AG04449 (cell line): ENCODE measurements at regions not wholly inside any gene's neighbourhood (a gene's known extent, or its start where the extent isn't known, plus 50 kb on each side); places are given as distances from the start of the nearest gene placed in this dataset.

Experiments
- CTCF ChIA-PET: fragments of 350-600 bp; formaldehyde crosslinking; extraction: SDS; loops from one replicate; lab custom pipeline; 2021; ENCODE audit warnings: antibody characterized with exemption; lab: Yijun Ruan, JAX
- POLR2A ChIA-PET: fragments of 400-600, 350-600 bp; formaldehyde crosslinking; extraction: SDS; loops from one replicate; lab custom pipeline; 2020; ENCODE audit warnings: antibody characterized with exemption, inconsistent platforms; lab: Yijun Ruan, JAX
- DNase-seq: peaks from one replicate; pipeline ENCODE4 v3.0.0-alpha.2; 2010; ENCODE audit warnings: low read depth, low spot score
- H3K4me3 ChIP-seq: 2 replicates; pipeline ENCODE4 v1.5.1; 2011; ENCODE audit warnings: low read depth, mild to moderate bottlenecking, control low read depth, low read length
- CTCF ChIP-seq: IDR thresholded peaks from one replicate; pipeline ENCODE4 v1.5.1; 2011; ENCODE audit warnings: mild to moderate bottlenecking, moderate library complexity, low read length, control low read depth, inconsistent platforms; ENCODE audit not compliant: insufficient read depth; ENCODE audit errors: missing control alignments

GRCh38 chr6:147711476-147711875, 203.0 kb downstream of the SAMD5 start:
- POLR2A ChIA-PET = interaction anchor here (0.7 kb wide), 1 partner anchor 819 kb away, joined by 3 read pairs; no protein-coding TSS in a partner anchor
- no peak overlapping the region for H3K4me3 ChIP-seq
- CTCF ChIA-PET = no interaction called here
- DNase-seq = peak; percentile 46
- no peak for TF ChIP-seq CTCF

DNA sequence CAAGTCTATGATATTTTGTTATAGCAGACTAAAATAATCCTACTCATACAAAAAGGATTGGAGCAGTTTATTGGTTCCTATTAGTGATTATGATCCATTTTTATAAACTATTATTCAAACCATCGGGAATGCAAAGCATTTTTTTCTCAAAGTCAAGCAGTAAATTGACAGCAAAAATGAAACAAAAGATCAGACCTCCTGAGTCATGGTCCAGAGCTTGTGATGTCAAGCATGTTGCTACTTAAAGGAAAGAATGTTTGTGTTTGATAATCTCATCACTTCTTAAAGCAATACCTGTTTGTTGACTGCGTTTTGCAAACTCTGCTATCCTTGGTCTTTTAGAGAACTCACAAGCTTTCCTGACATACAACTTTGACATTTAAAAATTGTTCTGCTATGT, 204.4 kb downstream of the SAMD5 start:
- POLR2A ChIA-PET = no interaction called here
- no peak overlapping the region for H3K4me3 ChIP-seq
- CTCF ChIA-PET = no interaction called here
- no peak for TF ChIP-seq CTCF
- no peak for DNase-seq

GRCh38 chr6:147715035-147715434, 206.5 kb downstream of the SAMD5 start:
- no peak for TF ChIP-seq CTCF
- ChIA-PET POLR2A (no interaction called here), CTCF (no interaction called here)
- DNase-seq = no peak
- no peak overlapping the region for H3K4me3 ChIP-seq

- no peak for DNase-seq
- TF ChIP-seq CTCF = no peak
- ChIA-PET POLR2A (no interaction called here), CTCF (no interaction called here)
- no peak overlapping the region for H3K4me3 ChIP-seq
These were observed 207.9 kb downstream of the SAMD5 start for GRCh38 chr6:147716434-147716833.

GRCh38 chr6:147717991-147718390, 209.5 kb downstream of the SAMD5 start:
- POLR2A ChIA-PET = no interaction called here
- no peak for TF ChIP-seq CTCF
- DNase-seq = no peak
- no peak overlapping the region for H3K4me3 ChIP-seq
- CTCF ChIA-PET = no interaction called here

- DNase-seq = no peak
- CTCF ChIA-PET = no interaction called here
- no peak overlapping the region for H3K4me3 ChIP-seq
- POLR2A ChIA-PET = no interaction called here
- no peak for TF ChIP-seq CTCF
These were observed 213.7 kb downstream of the SAMD5 start for GRCh38 chr6:147722158-147722557.

DNA sequence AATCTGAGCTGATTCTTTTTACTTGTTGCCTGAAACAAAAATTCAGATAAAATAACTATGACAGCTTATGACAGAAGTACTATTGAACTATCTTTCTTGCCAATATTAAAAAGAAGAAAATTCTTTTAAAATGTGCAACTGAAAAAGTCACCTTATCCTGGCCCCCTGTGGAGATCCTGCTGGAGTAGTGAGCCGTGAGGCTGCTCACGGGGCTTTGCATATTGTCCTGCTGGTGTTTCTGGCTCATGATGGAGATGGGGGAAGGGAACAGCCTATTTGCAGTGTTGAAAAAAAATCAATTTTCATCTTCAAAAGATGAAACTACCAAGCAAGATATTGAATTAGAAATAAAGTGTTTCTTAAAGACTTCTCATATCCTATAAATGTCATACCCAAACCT, 216.0 kb downstream of the SAMD5 start:
- TF ChIP-seq CTCF = no peak
- CTCF ChIA-PET = no interaction called here
- DNase-seq = no peak
- POLR2A ChIA-PET = no interaction called here
- no peak overlapping the region for H3K4me3 ChIP-seq
